Fibroblast of lung (primary cell): ENCODE measurements at regions not wholly inside any gene's neighbourhood (a gene's known extent, or its start where the extent isn't known, plus 50 kb on each side); places are given as distances from the start of the nearest gene placed in this dataset.

Experiments used
- DNase-seq, 2 donors: peaks; one replicate each; pipeline versions ENCODE4 v3.0.0 to v3.0.0-alpha.2; 2010; ENCODE audit warnings: low read depth in 2 of 2
- H2AFZ ChIP-seq: 2 replicates; pipeline ENCODE4 v1.5.1; 2012; ENCODE audit warnings: low read length, control low read depth, inconsistent platforms
- H3K27ac ChIP-seq: 2 replicates; pipeline ENCODE4 v1.5.1; 2011; ENCODE audit warnings: low read length, control low read depth; ENCODE audit not compliant: insufficient read depth
- H3K27me3 ChIP-seq: 2 replicates; pipeline ENCODE4 v1.5.1; 2011; ENCODE audit warnings: mild to moderate bottlenecking, low read length; ENCODE audit not compliant: control insufficient read depth, insufficient read depth
- H3K36me3 ChIP-seq: 2 replicates; pipeline ENCODE4 v1.5.1; 2011; ENCODE audit warnings: low read length; ENCODE audit not compliant: control insufficient read depth, insufficient read depth
- H3K4me1 ChIP-seq: 2 replicates; pipeline ENCODE4 v1.5.1; 2011; ENCODE audit warnings: low read length; ENCODE audit not compliant: control insufficient read depth, insufficient read depth; ENCODE audit errors: extremely low read depth
- H3K4me2 ChIP-seq: 2 replicates; pipeline ENCODE4 v1.5.1; 2011; ENCODE audit warnings: low read length, control low read depth; ENCODE audit not compliant: insufficient read depth; ENCODE audit errors: extremely low read depth
- H3K4me3 ChIP-seq, 4 experiments: fragments of 200-600 bp in 1 of 4; sonication (generic) in 1 of 4; replicated peaks in 1 of 4; 2 replicates each; pipeline ENCODE4 v1.5.1; 2011 to 2016; ENCODE audit warnings: low read length in 4 of 4, low read depth in 3 of 4, mild to moderate bottlenecking in 3 of 4, control low read depth in 2 of 4, inconsistent platforms in 1 of 4, mixed read lengths in 1 of 4; ENCODE audit not compliant: insufficient read depth in 1 of 4; ENCODE audit errors: control extremely low read depth in 1 of 4
- H3K79me2 ChIP-seq: 2 replicates; pipeline ENCODE4 v1.5.1; 2012; ENCODE audit warnings: mild to moderate bottlenecking, low read length, inconsistent platforms; ENCODE audit not compliant: control insufficient read depth, insufficient read depth
- H3K9ac ChIP-seq: 2 replicates; pipeline ENCODE4 v1.5.1; 2011; ENCODE audit warnings: mild to moderate bottlenecking, low read length, control low read depth; ENCODE audit not compliant: insufficient read depth
- H3K9me3 ChIP-seq: 2 replicates; pipeline ENCODE4 v1.5.1; 2012; ENCODE audit warnings: low read depth, low read length; ENCODE audit not compliant: control insufficient read depth, insufficient read depth
- H4K20me1 ChIP-seq: 2 replicates; pipeline ENCODE4 v1.5.1; 2011; ENCODE audit warnings: low read length; ENCODE audit not compliant: control insufficient read depth, insufficient read depth; ENCODE audit errors: extremely low read depth
- EZH2 ChIP-seq: IDR thresholded peaks from 2 replicates; pipeline ENCODE4 v1.5.1; 2012; ENCODE audit warnings: low read length, control low read depth, mild to moderate bottlenecking; ENCODE audit errors: missing control alignments
- TF ChIP-seq, protein P1 (sequence below), 2 donors: IDR thresholded peaks in 1 of 2; conservative IDR thresholded peaks in 1 of 2; 1 replicate in 1 of 2; 2 replicates in 1 of 2; pipeline ENCODE4 v1.5.1; 2011 to 2012; ENCODE audit warnings: low read length in 2 of 2, control low read depth in 1 of 2, inconsistent platforms in 1 of 2, low read depth in 1 of 2, mild to moderate bottlenecking in 1 of 2

DNA sequence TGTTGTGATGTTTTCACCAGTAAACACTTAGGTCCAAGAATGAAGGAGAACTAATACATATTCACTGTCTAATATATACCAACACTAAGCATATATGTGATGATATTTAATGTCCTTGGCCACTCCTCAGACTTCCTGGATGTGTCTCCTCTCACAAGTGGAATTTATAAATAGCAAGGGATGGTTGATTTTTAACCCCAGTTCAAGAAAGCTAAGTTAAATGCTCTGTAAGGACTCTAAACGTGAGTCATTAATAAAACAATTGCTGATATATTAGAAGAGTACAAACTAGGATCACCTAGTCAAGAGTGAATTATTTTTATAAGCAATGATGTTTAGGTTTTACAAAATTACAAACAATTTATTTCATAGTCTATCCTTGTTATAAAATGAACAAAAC, 355.9 kb upstream of the TMEM229A start:
- TF ChIP-seq EZH2 = no peak
- TF ChIP-seq, protein P1, sequence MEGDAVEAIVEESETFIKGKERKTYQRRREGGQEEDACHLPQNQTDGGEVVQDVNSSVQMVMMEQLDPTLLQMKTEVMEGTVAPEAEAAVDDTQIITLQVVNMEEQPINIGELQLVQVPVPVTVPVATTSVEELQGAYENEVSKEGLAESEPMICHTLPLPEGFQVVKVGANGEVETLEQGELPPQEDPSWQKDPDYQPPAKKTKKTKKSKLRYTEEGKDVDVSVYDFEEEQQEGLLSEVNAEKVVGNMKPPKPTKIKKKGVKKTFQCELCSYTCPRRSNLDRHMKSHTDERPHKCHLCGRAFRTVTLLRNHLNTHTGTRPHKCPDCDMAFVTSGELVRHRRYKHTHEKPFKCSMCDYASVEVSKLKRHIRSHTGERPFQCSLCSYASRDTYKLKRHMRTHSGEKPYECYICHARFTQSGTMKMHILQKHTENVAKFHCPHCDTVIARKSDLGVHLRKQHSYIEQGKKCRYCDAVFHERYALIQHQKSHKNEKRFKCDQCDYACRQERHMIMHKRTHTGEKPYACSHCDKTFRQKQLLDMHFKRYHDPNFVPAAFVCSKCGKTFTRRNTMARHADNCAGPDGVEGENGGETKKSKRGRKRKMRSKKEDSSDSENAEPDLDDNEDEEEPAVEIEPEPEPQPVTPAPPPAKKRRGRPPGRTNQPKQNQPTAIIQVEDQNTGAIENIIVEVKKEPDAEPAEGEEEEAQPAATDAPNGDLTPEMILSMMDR (conservative IDR thresholded peaks at IDR 0.05 in 1 of 2, IDR thresholded peaks at IDR 0.05 in 1 of 2; ENCODE audit: low read depth in 1 of 2, low read length in 2 of 2) = no peak
- Histone ChIP-seq H3K9ac (no peak overlapping the region), H3K4me1 (no peaks in the 10 kb centered on the region), H3K27me3 (no peaks in the 10 kb centered on the region), H3K27ac (no peak overlapping the region), H3K4me2 (no peak overlapping the region), H3K36me3 (no peaks in the 10 kb centered on the region), H4K20me1 (no peaks in the 10 kb centered on the region), H2AFZ (no peak overlapping the region), H3K9me3 (no peaks in the 10 kb centered on the region), H3K79me2 (no peaks in the 10 kb centered on the region), H3K4me3 (no peak overlapping the region)
- no peak for DNase-seq

GRCh38 chr7:124387056-124387455, 354.2 kb upstream of the TMEM229A start:
- H3K4me3 ChIP-seq = no peak overlapping the region
- no peaks in the 10 kb centered on the region for H3K27me3 ChIP-seq
- no peaks in the 10 kb centered on the region for H3K9me3 ChIP-seq
- H3K9ac ChIP-seq = no peak overlapping the region
- no peak overlapping the region for H2AFZ ChIP-seq
- no peak overlapping the region for H3K4me2 ChIP-seq
- no peak overlapping the region for H3K27ac ChIP-seq
- H3K79me2 ChIP-seq = no peaks in the 10 kb centered on the region
- TF ChIP-seq EZH2 = no peak
- TF ChIP-seq, protein P1 (conservative IDR thresholded peaks at IDR 0.05 in 1 of 2, IDR thresholded peaks at IDR 0.05 in 1 of 2; ENCODE audit: low read depth in 1 of 2, low read length in 2 of 2) = no peak
- DNase-seq = no peak
- no peaks in the 10 kb centered on the region for H3K4me1 ChIP-seq
- H3K36me3 ChIP-seq = no peaks in the 10 kb centered on the region
- H4K20me1 ChIP-seq = no peaks in the 10 kb centered on the region

DNA sequence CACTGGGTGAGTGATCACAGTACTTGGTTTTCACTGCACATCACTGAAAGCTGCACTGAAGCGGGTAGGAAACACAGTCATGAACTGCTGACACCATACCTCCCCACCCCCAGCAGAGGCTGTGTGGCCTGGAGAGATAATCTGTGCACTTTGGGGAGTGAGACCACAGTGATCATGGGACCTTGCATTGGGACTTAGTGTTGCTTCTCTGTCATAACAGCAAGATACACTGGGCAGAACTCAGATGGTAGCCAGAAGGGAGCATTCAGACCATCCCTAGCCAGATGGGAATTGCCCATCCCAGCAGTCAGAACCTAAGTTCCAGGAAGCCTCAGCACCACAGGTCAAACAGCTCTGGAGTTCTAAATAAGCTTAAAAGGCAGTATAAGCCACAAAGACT, 346.4 kb upstream of the TMEM229A start:
- TF ChIP-seq EZH2 = no peak
- TF ChIP-seq, protein P1 (conservative IDR thresholded peaks at IDR 0.05 in 1 of 2, IDR thresholded peaks at IDR 0.05 in 1 of 2; ENCODE audit: low read depth in 1 of 2, low read length in 2 of 2) = no peak
- Histone ChIP-seq H4K20me1 (no peaks in the 10 kb centered on the region), H2AFZ (no peak overlapping the region), H3K36me3 (no peaks in the 10 kb centered on the region), H3K4me1 (no peaks in the 10 kb centered on the region), H3K27ac (no peak overlapping the region), H3K4me2 (no peak overlapping the region), H3K27me3 (no peaks in the 10 kb centered on the region), H3K79me2 (no peaks in the 10 kb centered on the region), H3K4me3 (no peak overlapping the region), H3K9ac (no peak overlapping the region), H3K9me3 (no peaks in the 10 kb centered on the region)
- DNase-seq = no peak
